ENCODE measurements at regions not wholly inside any gene's neighbourhood (a gene's known extent, or its start where the extent isn't known, plus 50 kb on each side); places are given as distances from the start of the nearest gene placed in this dataset.

DNA sequence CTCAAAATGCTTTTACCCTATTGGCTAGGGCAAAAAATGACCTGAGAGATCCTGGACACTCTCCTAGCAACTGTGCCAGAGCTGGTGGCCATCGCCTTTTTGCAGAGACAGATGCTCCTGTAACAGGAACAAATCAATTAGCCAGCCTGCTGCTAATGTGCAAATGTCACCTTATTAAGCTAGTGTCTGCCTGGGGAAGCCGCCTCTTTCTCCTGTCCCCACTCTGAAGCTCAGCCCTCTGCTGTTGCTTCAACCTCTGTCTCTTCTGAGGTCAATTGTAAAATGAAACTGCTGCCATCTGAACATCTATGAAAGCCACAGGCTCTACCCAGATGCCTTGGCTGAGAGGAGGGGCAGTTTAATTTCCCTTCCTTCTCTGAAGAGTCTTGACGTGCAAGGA, 85.5 kb upstream of the CACNA1E start:
- Histone ChIP-seq H3K9me3 (replicated peaks in 1 of 2; ENCODE audit: control insufficient read depth in 1 of 2, insufficient read depth in 1 of 2, low read length in 2 of 2) (no peaks in the 10 kb centered on the region), H3K4me1 (ENCODE audit: control insufficient read depth in 1 of 2, insufficient read depth in 2 of 2, low read length in 2 of 2) (no peaks in the 10 kb centered on the region), H3K27me3 (ENCODE audit: control insufficient read depth in 2 of 2, insufficient read depth in 2 of 2, low read length in 2 of 2) (no peaks in the 10 kb centered on the region), H3K9ac (ENCODE audit: insufficient read depth, low read length, poor library complexity, severe bottlenecking) (no peak overlapping the region), H3K4me2 (replicated peaks; ENCODE audit: extremely low read depth, low read length, poor library complexity, severe bottlenecking) (no peak overlapping the region), H3K4me3 (replicated peaks in 1 of 3; ENCODE audit: low read depth in 2 of 3, low read length in 3 of 3) (no peak overlapping the region), H3K36me3 (replicated peaks in 1 of 2; ENCODE audit: control insufficient read depth in 1 of 2, insufficient read depth in 2 of 2, low read length in 2 of 2) (no peaks in the 10 kb centered on the region), H4K20me1 (ENCODE audit: insufficient read depth, low read length) (no peaks in the 10 kb centered on the region), H2AFZ (ENCODE audit: insufficient read depth, low read depth, low read length, poor library complexity, severe bottlenecking) (no peak overlapping the region), H3K79me2 (ENCODE audit: insufficient read depth, low read length) (no peaks in the 10 kb centered on the region), H3K27ac (ENCODE audit: low read depth in 1 of 2, low read length in 2 of 2) (no peak overlapping the region)
- TF ChIP-seq, protein P1, sequence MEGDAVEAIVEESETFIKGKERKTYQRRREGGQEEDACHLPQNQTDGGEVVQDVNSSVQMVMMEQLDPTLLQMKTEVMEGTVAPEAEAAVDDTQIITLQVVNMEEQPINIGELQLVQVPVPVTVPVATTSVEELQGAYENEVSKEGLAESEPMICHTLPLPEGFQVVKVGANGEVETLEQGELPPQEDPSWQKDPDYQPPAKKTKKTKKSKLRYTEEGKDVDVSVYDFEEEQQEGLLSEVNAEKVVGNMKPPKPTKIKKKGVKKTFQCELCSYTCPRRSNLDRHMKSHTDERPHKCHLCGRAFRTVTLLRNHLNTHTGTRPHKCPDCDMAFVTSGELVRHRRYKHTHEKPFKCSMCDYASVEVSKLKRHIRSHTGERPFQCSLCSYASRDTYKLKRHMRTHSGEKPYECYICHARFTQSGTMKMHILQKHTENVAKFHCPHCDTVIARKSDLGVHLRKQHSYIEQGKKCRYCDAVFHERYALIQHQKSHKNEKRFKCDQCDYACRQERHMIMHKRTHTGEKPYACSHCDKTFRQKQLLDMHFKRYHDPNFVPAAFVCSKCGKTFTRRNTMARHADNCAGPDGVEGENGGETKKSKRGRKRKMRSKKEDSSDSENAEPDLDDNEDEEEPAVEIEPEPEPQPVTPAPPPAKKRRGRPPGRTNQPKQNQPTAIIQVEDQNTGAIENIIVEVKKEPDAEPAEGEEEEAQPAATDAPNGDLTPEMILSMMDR (IDR thresholded peaks at IDR 0.05) = no peak
- intact Hi-C loops (cut with micrococcal nuclease) = no loop called here
- no peak for DNase-seq
- Mint-ChIP-seq H3K9me3 (no peaks in the 10 kb centered on the region), H3K27me3 (ENCODE audit: low read depth in 3 of 3) (peaks cover 0 to 5% (median 0%) of the 10 kb centered on the region in 3 donors), H3K36me3 (no peaks in the 10 kb centered on the region), H3K4me3 (no peak overlapping the region), H3K4me1 (no peaks in the 10 kb centered on the region), H3K27ac (no peak overlapping the region)
- WGBS (ENCODE audit: insufficient coverage) = 51% methylated on average over 2 of the region's 3 CpGs

DNA sequence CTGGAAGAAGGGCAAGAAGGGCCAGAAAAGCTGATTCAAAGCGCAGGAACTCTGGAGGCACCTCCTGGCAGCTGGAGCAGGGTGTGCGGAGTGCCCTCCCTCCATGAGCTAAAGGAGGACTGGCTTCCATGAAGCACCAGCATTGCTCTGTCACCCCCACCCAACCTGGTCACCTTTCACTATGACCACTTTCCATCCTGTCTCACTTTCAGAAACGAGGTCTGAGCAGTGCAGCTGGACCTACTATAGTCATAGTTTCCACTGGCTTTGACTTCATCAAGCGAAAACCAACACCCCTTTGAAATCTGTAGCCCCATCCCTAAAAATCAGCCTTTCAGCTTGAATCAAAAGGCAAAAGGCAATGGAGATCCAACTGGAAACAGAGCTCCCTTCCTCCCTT, 84.8 kb upstream of the CACNA1E start:
- Histone ChIP-seq H3K4me2 (replicated peaks; ENCODE audit: extremely low read depth, low read length, poor library complexity, severe bottlenecking) (no peak overlapping the region), H3K36me3 (replicated peaks in 1 of 2; ENCODE audit: control insufficient read depth in 1 of 2, insufficient read depth in 2 of 2, low read length in 2 of 2) (no peaks in the 10 kb centered on the region), H3K4me1 (ENCODE audit: control insufficient read depth in 1 of 2, insufficient read depth in 2 of 2, low read length in 2 of 2) (no peaks in the 10 kb centered on the region), H3K27me3 (ENCODE audit: control insufficient read depth in 2 of 2, insufficient read depth in 2 of 2, low read length in 2 of 2) (no peaks in the 10 kb centered on the region), H3K4me3 (replicated peaks in 1 of 3; ENCODE audit: low read depth in 2 of 3, low read length in 3 of 3) (no peak overlapping the region), H3K9me3 (replicated peaks in 1 of 2; ENCODE audit: control insufficient read depth in 1 of 2, insufficient read depth in 1 of 2, low read length in 2 of 2) (no peaks in the 10 kb centered on the region), H3K79me2 (ENCODE audit: insufficient read depth, low read length) (no peaks in the 10 kb centered on the region), H2AFZ (ENCODE audit: insufficient read depth, low read depth, low read length, poor library complexity, severe bottlenecking) (no peak overlapping the region), H3K27ac (ENCODE audit: low read depth in 1 of 2, low read length in 2 of 2) (no peak overlapping the region), H4K20me1 (ENCODE audit: insufficient read depth, low read length) (no peaks in the 10 kb centered on the region), H3K9ac (ENCODE audit: insufficient read depth, low read length, poor library complexity, severe bottlenecking) (no peak overlapping the region)
- Mint-ChIP-seq H3K9me3 (no peaks in the 10 kb centered on the region), H3K27ac (no peak overlapping the region), H3K36me3 (no peaks in the 10 kb centered on the region), H3K4me1 (no peaks in the 10 kb centered on the region), H3K4me3 (no peak overlapping the region), H3K27me3 (ENCODE audit: low read depth in 3 of 3) (peaks cover 0 to 5% (median 0%) of the 10 kb centered on the region in 3 donors)
- no peak for DNase-seq
- 99% methylated on average over 4 of the region's 4 CpGs for WGBS (ENCODE audit: insufficient coverage)
- TF ChIP-seq, protein P1 (IDR thresholded peaks at IDR 0.05) = no peak
- intact Hi-C loops (cut with micrococcal nuclease) = no loop called here

Measured in CD14-positive monocyte (primary cell).